ENCODE measurements at regions not wholly inside any gene's neighbourhood (a gene's known extent, or its start where the extent isn't known, plus 50 kb on each side); places are given as distances from the start of the nearest gene placed in this dataset.

- no peak for TF ChIP-seq TAF1 (IDR thresholded peaks at IDR 0.05; ENCODE audit: borderline replicate concordance, low read depth, low read length)
- no peak for TF ChIP-seq POLR2AphosphoS5 (IDR thresholded peaks at IDR 0.05; ENCODE audit: low read depth, low read length)
- TF ChIP-seq POLR2A (IDR thresholded peaks at IDR 0.05; ENCODE audit: low read depth, low read length) = no peak
Measured at GRCh38 chr3:10764259-10765051, 51.6 kb upstream of the SLC6A11 start.

Measured in GM12892 (cell line).